ENCODE measurements at regions not wholly inside any gene's neighbourhood (a gene's known extent, or its start where the extent isn't known, plus 50 kb on each side); places are given as distances from the start of the nearest gene placed in this dataset.

DNA sequence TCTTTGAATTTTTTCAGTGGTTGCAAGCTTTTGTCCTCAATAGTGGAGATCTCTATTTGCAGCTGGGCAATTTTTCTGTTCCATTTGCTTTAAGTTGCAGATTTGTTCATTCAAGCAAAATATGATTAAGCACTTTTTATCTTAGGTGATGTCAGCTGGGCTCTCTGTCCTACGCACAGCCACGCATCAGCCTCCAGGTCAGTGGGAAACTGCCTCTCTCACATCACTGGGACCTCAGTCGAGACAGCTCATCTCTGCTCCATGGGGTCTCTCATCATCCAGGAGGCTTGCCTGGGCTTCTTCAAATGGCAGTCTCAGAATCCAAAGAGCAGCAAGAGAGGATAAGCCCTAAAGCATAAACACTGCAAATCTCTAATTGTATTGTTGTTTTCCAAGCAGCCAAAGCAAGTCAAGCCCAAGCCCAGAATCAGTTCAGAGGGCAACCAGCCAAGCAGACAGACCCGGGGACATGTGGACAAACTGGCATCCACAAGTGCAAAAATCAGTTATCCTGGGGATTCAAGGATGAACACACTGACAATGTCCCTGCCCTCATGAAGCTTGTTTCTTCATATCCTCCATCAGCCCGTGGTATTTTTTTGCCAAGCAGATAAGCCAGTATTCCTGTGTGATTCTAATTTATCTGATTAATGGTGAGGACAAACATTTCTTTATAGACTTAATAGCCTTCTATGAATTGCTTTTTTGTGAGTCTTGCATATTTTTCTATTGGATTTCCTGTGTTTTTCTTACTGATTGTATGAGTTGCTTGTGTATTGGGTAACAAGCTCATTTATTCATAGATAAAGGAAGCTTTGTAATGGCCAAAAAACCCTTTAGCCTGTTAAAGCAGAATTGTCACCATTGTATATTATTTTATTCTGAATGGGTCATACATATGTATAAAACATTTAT, 262.5 kb downstream of the GXYLT1 start:
- DNase-seq (ENCODE audit: low spot score), result no peak
- TF ChIP-seq, protein P1, sequence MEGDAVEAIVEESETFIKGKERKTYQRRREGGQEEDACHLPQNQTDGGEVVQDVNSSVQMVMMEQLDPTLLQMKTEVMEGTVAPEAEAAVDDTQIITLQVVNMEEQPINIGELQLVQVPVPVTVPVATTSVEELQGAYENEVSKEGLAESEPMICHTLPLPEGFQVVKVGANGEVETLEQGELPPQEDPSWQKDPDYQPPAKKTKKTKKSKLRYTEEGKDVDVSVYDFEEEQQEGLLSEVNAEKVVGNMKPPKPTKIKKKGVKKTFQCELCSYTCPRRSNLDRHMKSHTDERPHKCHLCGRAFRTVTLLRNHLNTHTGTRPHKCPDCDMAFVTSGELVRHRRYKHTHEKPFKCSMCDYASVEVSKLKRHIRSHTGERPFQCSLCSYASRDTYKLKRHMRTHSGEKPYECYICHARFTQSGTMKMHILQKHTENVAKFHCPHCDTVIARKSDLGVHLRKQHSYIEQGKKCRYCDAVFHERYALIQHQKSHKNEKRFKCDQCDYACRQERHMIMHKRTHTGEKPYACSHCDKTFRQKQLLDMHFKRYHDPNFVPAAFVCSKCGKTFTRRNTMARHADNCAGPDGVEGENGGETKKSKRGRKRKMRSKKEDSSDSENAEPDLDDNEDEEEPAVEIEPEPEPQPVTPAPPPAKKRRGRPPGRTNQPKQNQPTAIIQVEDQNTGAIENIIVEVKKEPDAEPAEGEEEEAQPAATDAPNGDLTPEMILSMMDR (IDR thresholded peaks at IDR 0.05; ENCODE audit: borderline replicate concordance, control extremely low read depth, extremely low read depth, insufficient read depth, missing control alignments), result no peak
- in situ Hi-C loops (cut with MboI; ENCODE audit: low sequenced_read_pairs, unreplicated experiment), result no loop called here

GRCh38 chr12:41869432-41869831, 275.2 kb downstream of the GXYLT1 start:
- in situ Hi-C loops (cut with MboI; ENCODE audit: low sequenced_read_pairs, unreplicated experiment), result no loop called here
- no peak for DNase-seq (ENCODE audit: low spot score)
- TF ChIP-seq, protein P1 (IDR thresholded peaks at IDR 0.05; ENCODE audit: borderline replicate concordance, control extremely low read depth, extremely low read depth, insufficient read depth, missing control alignments), result no peak

- DNase-seq (ENCODE audit: low spot score), result no peak
- TF ChIP-seq, protein P1 (IDR thresholded peaks at IDR 0.05; ENCODE audit: borderline replicate concordance, control extremely low read depth, extremely low read depth, insufficient read depth, missing control alignments), result no peak
- in situ Hi-C loops (cut with MboI; ENCODE audit: low sequenced_read_pairs, unreplicated experiment), result no loop called here
These were observed 277.7 kb downstream of the GXYLT1 start for GRCh38 chr12:41866878-41867430.

- in situ Hi-C loops (cut with MboI; ENCODE audit: low sequenced_read_pairs, unreplicated experiment), result no loop called here
- DNase-seq (ENCODE audit: low spot score), result no peak
- TF ChIP-seq, protein P1 (IDR thresholded peaks at IDR 0.05; ENCODE audit: borderline replicate concordance, control extremely low read depth, extremely low read depth, insufficient read depth, missing control alignments), result no peak
These were observed 288.4 kb downstream of the GXYLT1 start for GRCh38 chr12:41856228-41856627.

DNA sequence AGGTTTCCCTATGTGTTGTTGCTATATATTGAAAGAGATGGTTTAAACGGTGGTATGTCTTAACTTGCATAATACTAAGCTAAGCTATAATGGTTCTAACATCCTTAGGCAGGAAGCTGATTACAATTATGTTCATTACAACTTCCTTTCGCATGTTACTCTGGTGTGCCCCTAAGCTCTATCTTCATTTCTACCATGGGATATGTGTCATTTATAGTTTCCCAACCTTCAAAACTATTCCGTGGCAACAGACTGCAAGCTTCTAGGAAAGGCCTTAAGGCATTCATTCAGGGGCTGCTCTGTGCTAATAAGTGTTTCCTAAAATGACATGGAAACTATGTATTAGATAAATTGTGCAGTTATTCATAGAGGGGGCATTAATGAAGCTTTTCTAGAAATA, 294.6 kb downstream of the GXYLT1 start:
- DNase-seq (ENCODE audit: low spot score), result no peak
- in situ Hi-C loops (cut with MboI; ENCODE audit: low sequenced_read_pairs, unreplicated experiment), result no loop called here
- TF ChIP-seq, protein P1 (IDR thresholded peaks at IDR 0.05; ENCODE audit: borderline replicate concordance, control extremely low read depth, extremely low read depth, insufficient read depth, missing control alignments), result no peak

GRCh38 chr12:41846718-41847117, 298.0 kb downstream of the GXYLT1 start:
- in situ Hi-C loops (cut with MboI; ENCODE audit: low sequenced_read_pairs, unreplicated experiment), result no loop called here
- DNase-seq (ENCODE audit: low spot score), result no peak
- TF ChIP-seq, protein P1 (IDR thresholded peaks at IDR 0.05; ENCODE audit: borderline replicate concordance, control extremely low read depth, extremely low read depth, insufficient read depth, missing control alignments), result no peak

Data from GM13976 (cell line).